Activated B cell treated with CpG ODN at 0.5 μM for 24 hours (primary cell): ENCODE measurements at regions not wholly inside any gene's neighbourhood (a gene's known extent, or its start where the extent isn't known, plus 50 kb on each side); places are given as distances from the start of the nearest gene placed in this dataset.

Source experiments
- ATAC-seq: fragments of 200-7000 bp; cut with Tn5 transposase; one replicate; pipeline ENCODE4 v1.10.0; 2021; ENCODE audit warnings: low read depth, mild to moderate bottlenecking, moderate library complexity
- CTCF ChIA-PET: fragments of 350-600 bp; sonication (Branson Sonifier 250); formaldehyde crosslinking; loops from one replicate; lab custom pipeline; 2021; ENCODE audit warnings: antibody characterized with exemption; lab: Charles Lee
- POLR2A ChIA-PET: fragments of 350-600 bp; sonication (Branson Sonifier 250); formaldehyde crosslinking; loops from one replicate; lab custom pipeline; 2021; ENCODE audit warnings: antibody characterized with exemption; lab: Charles Lee
- DNase-seq: peaks from one replicate; pipeline ENCODE4 v3.0.0; 2022
- H3K27ac Mint-ChIP-seq: one replicate; pipeline ENCODE4 v1.8.0; 2020; ENCODE audit warnings: mixed read lengths
- H3K27me3 Mint-ChIP-seq: one replicate; pipeline ENCODE4 v1.8.0; 2021; ENCODE audit warnings: mixed read lengths
- H3K36me3 Mint-ChIP-seq: one replicate; pipeline ENCODE4 v1.8.0; 2021; ENCODE audit warnings: low read depth, mixed read lengths
- H3K4me1 Mint-ChIP-seq: one replicate; pipeline ENCODE4 v1.8.0; 2021; ENCODE audit warnings: mixed read lengths
- H3K4me3 Mint-ChIP-seq: one replicate; pipeline ENCODE4 v1.8.0; 2020; ENCODE audit warnings: mild to moderate bottlenecking, mixed read lengths
- H3K9me3 Mint-ChIP-seq: one replicate; pipeline ENCODE4 v1.8.0; 2020; ENCODE audit warnings: mixed read lengths
- CTCF ChIP-seq: fragments of 200-600 bp; IDR thresholded peaks from one replicate; pipeline ENCODE4 v1.8.0; 2022; ENCODE audit warnings: antibody characterized with exemption, mild to moderate bottlenecking
- intact Hi-C: fragments of 100-400 bp; cut with micrococcal nuclease; formaldehyde crosslinking; loops from one replicate; pipeline ENCODE4 v1.15.1; 2024

- no peak for DNase-seq
- Mint-ChIP-seq H3K9me3 (no peaks in the 10 kb centered on the region), H3K27me3 (no peaks in the 10 kb centered on the region), H3K36me3 (no peaks in the 10 kb centered on the region), H3K4me3 (no peak overlapping the region), H3K27ac (no peak overlapping the region), H3K4me1 (no peaks in the 10 kb centered on the region)
- ChIA-PET CTCF (no interaction called here), POLR2A (no interaction called here)
- no peak for TF ChIP-seq CTCF
- no peak for ATAC-seq
- intact Hi-C loops, result no loop called here
Observed at GRCh38 chr7:117973975-117974374, 100.7 kb upstream of the CTTNBP2 start.

- Mint-ChIP-seq H3K4me3 (no peak overlapping the region), H3K36me3 (no peaks in the 10 kb centered on the region), H3K4me1 (no peaks in the 10 kb centered on the region), H3K27me3 (no peaks in the 10 kb centered on the region), H3K9me3 (no peaks in the 10 kb centered on the region), H3K27ac (no peak overlapping the region)
- ATAC-seq, result no peak
- intact Hi-C loops, result no loop called here
- DNase-seq, result no peak
- CTCF ChIA-PET, result no interaction called here
- TF ChIP-seq CTCF, result no peak
- POLR2A ChIA-PET, result no interaction called here
Observed at GRCh38 chr7:117974891-117975290, 101.7 kb upstream of the CTTNBP2 start.

GRCh38 chr7:117975476-117975875 lies 102.2 kb upstream of the CTTNBP2 start:
- Mint-ChIP-seq H3K27me3 (no peaks in the 10 kb centered on the region), H3K4me3 (no peak overlapping the region), H3K9me3 (no peaks in the 10 kb centered on the region), H3K36me3 (no peaks in the 10 kb centered on the region), H3K4me1 (no peaks in the 10 kb centered on the region), H3K27ac (no peak overlapping the region)
- POLR2A ChIA-PET, result no interaction called here
- no peak for ATAC-seq
- intact Hi-C loops, result no loop called here
- TF ChIP-seq CTCF, result no peak
- CTCF ChIA-PET, result no interaction called here
- DNase-seq, result no peak

- ChIA-PET CTCF (no interaction called here), POLR2A (no interaction called here)
- Mint-ChIP-seq H3K9me3 (no peaks in the 10 kb centered on the region), H3K27ac (no peak overlapping the region), H3K4me1 (no peaks in the 10 kb centered on the region), H3K27me3 (no peaks in the 10 kb centered on the region), H3K36me3 (no peaks in the 10 kb centered on the region), H3K4me3 (no peak overlapping the region)
- no peak for TF ChIP-seq CTCF
- DNase-seq (no peak), ATAC-seq (no peak)
- intact Hi-C loops, result no loop called here
Observed at GRCh38 chr7:117979954-117980497, 106.8 kb upstream of the CTTNBP2 start.

- no peak for ATAC-seq
- Mint-ChIP-seq H3K36me3 (no peaks in the 10 kb centered on the region), H3K27me3 (no peaks in the 10 kb centered on the region), H3K4me3 (no peak overlapping the region), H3K4me1 (no peaks in the 10 kb centered on the region), H3K9me3 (no peaks in the 10 kb centered on the region), H3K27ac (no peak overlapping the region)
- ChIA-PET POLR2A (no interaction called here), CTCF (no interaction called here)
- DNase-seq, result no peak
- intact Hi-C loops, result no loop called here
- TF ChIP-seq CTCF, result no peak
Observed at GRCh38 chr7:117982071-117983055, 109.1 kb upstream of the CTTNBP2 start.
